ENCODE measurements at regions not wholly inside any gene's neighbourhood (a gene's known extent, or its start where the extent isn't known, plus 50 kb on each side); places are given as distances from the start of the nearest gene placed in this dataset.

GRCh38 chr3:23704298-23704697, 101.5 kb upstream of the UBE2E1 start:
- Histone ChIP-seq H3K36me3 (no peaks in the 10 kb centered on the region), H3K27me3 (no peaks in the 10 kb centered on the region), H3K9me3 (no peaks in the 10 kb centered on the region), H3K27ac (no peak overlapping the region), H3K4me1 (no peaks in the 10 kb centered on the region), H3K4me3 (no peak overlapping the region)
- intact Hi-C loops (cut with DNase I), result no loop called here
- DNase-seq (no peak), ATAC-seq (no peak)
- TF ChIP-seq POLR2A (IDR thresholded peaks at IDR 0.05) (no peak), CTCF (IDR thresholded peaks at IDR 0.05) (no peak)
- 62% methylated on average over 4 of the region's 5 CpGs for WGBS (ENCODE audit: insufficient coverage, low coverage, low lambda C conversion rate, missing lambda C conversion rate)

- WGBS (ENCODE audit: insufficient coverage, low coverage, low lambda C conversion rate, missing lambda C conversion rate), result 76% methylated on average over 2 of the region's 2 CpGs
- H3K36me3 ChIP-seq, result no peaks in the 10 kb centered on the region
- DNase-seq, result no peak
- no peaks in the 10 kb centered on the region for H3K4me1 ChIP-seq
- no peak overlapping the region for H3K4me3 ChIP-seq
- ATAC-seq, result no peak
- TF ChIP-seq CTCF (IDR thresholded peaks at IDR 0.05) (no peak), POLR2A (IDR thresholded peaks at IDR 0.05) (no peak)
- no peaks in the 10 kb centered on the region for H3K9me3 ChIP-seq
- no peak overlapping the region for H3K27ac ChIP-seq
- no peaks in the 10 kb centered on the region for H3K27me3 ChIP-seq
- intact Hi-C loops (cut with DNase I), result no loop called here
These were observed 99.6 kb upstream of the UBE2E1 start for GRCh38 chr3:23706111-23706510.

GRCh38 chr3:23709987-23710386, 95.8 kb upstream of the UBE2E1 start:
- WGBS (ENCODE audit: insufficient coverage, low coverage, low lambda C conversion rate, missing lambda C conversion rate), result 13% methylated on average over 2 of the region's 2 CpGs
- ATAC-seq (no peak), DNase-seq (no peak)
- H3K4me3 ChIP-seq, result no peak overlapping the region
- no peaks in the 10 kb centered on the region for H3K36me3 ChIP-seq
- TF ChIP-seq CTCF (IDR thresholded peaks at IDR 0.05), result no peak
- no peak for TF ChIP-seq POLR2A (IDR thresholded peaks at IDR 0.05)
- H3K4me1 ChIP-seq, result no peaks in the 10 kb centered on the region
- no peak overlapping the region for H3K27ac ChIP-seq
- H3K27me3 ChIP-seq, result no peaks in the 10 kb centered on the region
- intact Hi-C loops (cut with DNase I), result no loop called here
- H3K9me3 ChIP-seq, result no peaks in the 10 kb centered on the region

GRCh38 chr3:23710555-23710954, 95.2 kb upstream of the UBE2E1 start:
- no peaks in the 10 kb centered on the region for H3K36me3 ChIP-seq
- TF ChIP-seq POLR2A (IDR thresholded peaks at IDR 0.05) (no peak), CTCF (IDR thresholded peaks at IDR 0.05) (no peak)
- intact Hi-C loops (cut with DNase I), result no loop called here
- H3K4me3 ChIP-seq, result no peak overlapping the region
- H3K27ac ChIP-seq, result no peak overlapping the region
- 56% methylated on average over 9 of the region's 9 CpGs for WGBS (ENCODE audit: insufficient coverage, low coverage, low lambda C conversion rate, missing lambda C conversion rate)
- no peak for DNase-seq
- no peaks in the 10 kb centered on the region for H3K27me3 ChIP-seq
- no peaks in the 10 kb centered on the region for H3K9me3 ChIP-seq
- no peaks in the 10 kb centered on the region for H3K4me1 ChIP-seq
- ATAC-seq, result peak in 1 of 4 donors; percentile 33

GRCh38 chr3:23711916-23712494, 93.8 kb upstream of the UBE2E1 start:
- no peaks in the 10 kb centered on the region for H3K4me1 ChIP-seq
- WGBS (ENCODE audit: insufficient coverage, low coverage, low lambda C conversion rate, missing lambda C conversion rate), result 78% methylated on average over 10 of the region's 10 CpGs
- TF ChIP-seq CTCF (IDR thresholded peaks at IDR 0.05) (no peak), POLR2A (IDR thresholded peaks at IDR 0.05) (no peak)
- no peak for ATAC-seq
- no peak for DNase-seq
- H3K36me3 ChIP-seq, result no peaks in the 10 kb centered on the region
- no peaks in the 10 kb centered on the region for H3K27me3 ChIP-seq
- intact Hi-C loops (cut with DNase I), result no loop called here
- H3K27ac ChIP-seq, result no peak overlapping the region
- H3K4me3 ChIP-seq, result no peak overlapping the region
- H3K9me3 ChIP-seq, result no peaks in the 10 kb centered on the region

All from right lobe of liver (tissue), 6 donors.